IPS-18a (cell line): ENCODE measurements at regions not wholly inside any gene's neighbourhood (a gene's known extent, or its start where the extent isn't known, plus 50 kb on each side); places are given as distances from the start of the nearest gene placed in this dataset.

Experiments
- H3K27ac ChIP-seq: one replicate; pipeline ENCODE4 v1.5.1; 2013; ENCODE audit warnings: low read length
- H3K27me3 ChIP-seq: one replicate; pipeline ENCODE4 v1.6.1; 2013; ENCODE audit warnings: mild to moderate bottlenecking, low read length; ENCODE audit not compliant: control insufficient read depth, insufficient read depth
- H3K36me3 ChIP-seq: one replicate; pipeline ENCODE4 v1.6.1; 2013; ENCODE audit warnings: low read depth, low read length; ENCODE audit not compliant: control insufficient read depth
- H3K4me1 ChIP-seq: one replicate; pipeline ENCODE4 v1.6.1; 2013; ENCODE audit warnings: low read depth, low read length; ENCODE audit not compliant: control insufficient read depth
- H3K4me3 ChIP-seq: one replicate; pipeline ENCODE4 v1.5.1; 2013; ENCODE audit warnings: low read length
- H3K9ac ChIP-seq: one replicate; pipeline ENCODE4 v1.6.1; 2013; ENCODE audit warnings: mild to moderate bottlenecking, low read length, moderate library complexity
- H3K9me3 ChIP-seq: one replicate; pipeline ENCODE4 v1.6.1; 2013; ENCODE audit warnings: low read depth, low read length; ENCODE audit not compliant: control insufficient read depth

GRCh38 chr14:58697930-58698642 lies 60.3 kb downstream of the DACT1 start:
- Histone ChIP-seq H3K36me3 (no peaks in the 10 kb centered on the region), H3K9ac (no peak overlapping the region), H3K4me1 (peaks cover 12% of the 10 kb centered on the region), H3K27me3 (no peaks in the 10 kb centered on the region), H3K27ac (peak overlapping the region; percentile 12), H3K4me3 (no peak overlapping the region), H3K9me3 (no peaks in the 10 kb centered on the region)

DNA sequence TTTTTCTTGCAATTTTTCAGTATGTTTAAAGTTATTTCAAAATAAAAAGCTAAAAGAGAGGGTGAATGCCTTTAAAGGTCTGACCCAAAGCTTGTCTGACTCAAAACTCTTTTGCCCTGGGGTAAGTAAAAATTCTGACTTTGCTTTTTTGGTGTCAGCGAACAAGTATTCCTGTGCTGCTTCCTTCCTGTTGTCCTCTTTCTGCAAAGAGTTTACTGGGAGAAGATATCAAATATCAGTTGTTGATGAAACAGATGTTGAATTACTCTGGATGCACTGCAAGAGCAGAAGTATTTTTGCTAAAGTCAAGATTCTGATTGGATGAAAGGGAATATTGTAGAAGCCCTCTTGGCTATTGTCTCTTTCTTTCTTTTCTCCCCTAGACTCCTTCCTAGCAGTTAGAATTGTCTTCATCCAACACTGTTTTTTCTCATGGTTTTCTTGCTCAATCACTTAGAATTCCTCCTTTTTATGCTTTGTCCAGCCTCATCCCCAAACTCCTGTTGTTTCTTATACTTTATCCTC lies 62.0 kb downstream of the DACT1 start:
- Histone ChIP-seq H3K27ac (no peak overlapping the region), H3K9ac (no peak overlapping the region), H3K4me3 (no peak overlapping the region), H3K9me3 (no peaks in the 10 kb centered on the region), H3K4me1 (peaks cover 12% of the 10 kb centered on the region), H3K27me3 (no peaks in the 10 kb centered on the region), H3K36me3 (no peaks in the 10 kb centered on the region)

- H3K27ac ChIP-seq, result no peak overlapping the region
- peaks cover 12% of the 10 kb centered on the region for H3K4me1 ChIP-seq
- no peaks in the 10 kb centered on the region for H3K36me3 ChIP-seq
- no peaks in the 10 kb centered on the region for H3K27me3 ChIP-seq
- no peaks in the 10 kb centered on the region for H3K9me3 ChIP-seq
- no peak overlapping the region for H3K4me3 ChIP-seq
- no peak overlapping the region for H3K9ac ChIP-seq
These were observed 63.4 kb downstream of the DACT1 start for GRCh38 chr14:58701156-58701555.

GRCh38 chr14:58701604-58702003 lies 63.8 kb downstream of the DACT1 start:
- Histone ChIP-seq H3K36me3 (no peaks in the 10 kb centered on the region), H3K4me1 (peaks cover 12% of the 10 kb centered on the region), H3K27ac (no peak overlapping the region), H3K9ac (no peak overlapping the region), H3K9me3 (no peaks in the 10 kb centered on the region), H3K4me3 (no peak overlapping the region), H3K27me3 (no peaks in the 10 kb centered on the region)

DNA sequence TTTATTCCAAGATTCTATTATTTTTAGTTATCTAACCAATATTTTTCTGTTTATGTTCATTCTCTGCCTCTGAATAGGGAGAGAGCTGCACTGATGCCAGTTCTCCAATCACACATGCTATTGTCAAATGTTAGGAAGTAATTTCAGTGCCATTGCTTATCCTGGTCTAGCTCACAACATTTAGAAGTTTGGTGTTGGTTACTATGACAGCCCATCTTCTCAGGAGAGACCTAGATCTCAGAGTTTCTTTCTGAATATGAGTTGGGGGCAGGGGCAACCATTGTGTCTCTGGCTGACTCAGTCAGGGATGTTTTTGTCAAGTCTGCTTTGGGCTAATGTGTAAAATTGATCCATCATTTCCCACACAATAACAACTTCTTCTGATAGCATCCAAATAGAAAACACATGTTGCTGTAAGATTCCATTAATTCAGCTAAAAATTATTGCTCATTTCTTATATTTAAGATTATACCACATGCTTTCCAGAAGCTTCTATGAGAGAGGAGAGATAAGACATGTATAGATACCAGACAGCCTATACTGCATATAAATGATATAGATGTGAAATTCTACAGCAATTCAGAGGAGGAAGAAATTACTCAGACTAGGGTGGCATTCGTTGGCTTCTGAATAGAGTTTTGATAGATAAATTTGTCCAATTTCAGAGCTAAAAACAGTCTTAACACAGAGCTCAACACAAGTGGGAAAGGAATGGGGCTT lies 64.8 kb downstream of the DACT1 start:
- H3K9ac ChIP-seq, result no peak overlapping the region
- no peaks in the 10 kb centered on the region for H3K27me3 ChIP-seq
- H3K9me3 ChIP-seq, result no peaks in the 10 kb centered on the region
- no peaks in the 10 kb centered on the region for H3K36me3 ChIP-seq
- H3K4me3 ChIP-seq, result no peak overlapping the region
- no peak overlapping the region for H3K27ac ChIP-seq
- peaks cover 8% of the 10 kb centered on the region for H3K4me1 ChIP-seq

GRCh38 chr14:58703161-58703506 lies 65.4 kb downstream of the DACT1 start:
- peaks cover 3% of the 10 kb centered on the region for H3K4me1 ChIP-seq
- no peak overlapping the region for H3K4me3 ChIP-seq
- no peaks in the 10 kb centered on the region for H3K27me3 ChIP-seq
- H3K36me3 ChIP-seq, result no peaks in the 10 kb centered on the region
- no peak overlapping the region for H3K27ac ChIP-seq
- no peaks in the 10 kb centered on the region for H3K9me3 ChIP-seq
- no peak overlapping the region for H3K9ac ChIP-seq

GRCh38 chr14:58705066-58705465 lies 67.3 kb downstream of the DACT1 start:
- Histone ChIP-seq H3K27ac (no peak overlapping the region), H3K27me3 (no peaks in the 10 kb centered on the region), H3K9me3 (no peaks in the 10 kb centered on the region), H3K4me3 (no peak overlapping the region), H3K9ac (no peak overlapping the region), H3K36me3 (no peaks in the 10 kb centered on the region), H3K4me1 (peaks cover 4% of the 10 kb centered on the region)

DNA sequence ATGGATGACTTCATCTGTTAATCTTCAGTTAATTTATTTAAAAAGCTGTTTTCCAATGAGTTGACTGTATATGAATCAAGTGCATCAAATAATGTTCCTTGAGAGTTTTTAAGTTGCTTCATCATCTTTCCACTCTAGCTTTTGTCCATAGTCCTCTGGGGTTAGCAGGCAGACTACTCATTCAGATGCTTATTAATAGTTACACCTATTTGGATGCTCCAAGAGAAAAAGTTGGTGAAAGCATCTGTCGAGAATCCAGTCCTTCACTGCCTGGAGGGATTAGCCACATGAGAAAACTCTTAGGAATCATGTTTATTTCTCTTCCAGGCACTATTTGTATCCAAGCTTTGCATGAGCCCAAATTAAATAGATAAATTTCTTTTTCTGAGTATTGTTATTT lies 70.2 kb downstream of the DACT1 start:
- H3K9ac ChIP-seq, result no peak overlapping the region
- H3K36me3 ChIP-seq, result no peaks in the 10 kb centered on the region
- no peak overlapping the region for H3K4me3 ChIP-seq
- peaks cover 8% of the 10 kb centered on the region for H3K4me1 ChIP-seq
- H3K9me3 ChIP-seq, result no peaks in the 10 kb centered on the region
- H3K27ac ChIP-seq, result no peak overlapping the region
- H3K27me3 ChIP-seq, result no peaks in the 10 kb centered on the region

DNA sequence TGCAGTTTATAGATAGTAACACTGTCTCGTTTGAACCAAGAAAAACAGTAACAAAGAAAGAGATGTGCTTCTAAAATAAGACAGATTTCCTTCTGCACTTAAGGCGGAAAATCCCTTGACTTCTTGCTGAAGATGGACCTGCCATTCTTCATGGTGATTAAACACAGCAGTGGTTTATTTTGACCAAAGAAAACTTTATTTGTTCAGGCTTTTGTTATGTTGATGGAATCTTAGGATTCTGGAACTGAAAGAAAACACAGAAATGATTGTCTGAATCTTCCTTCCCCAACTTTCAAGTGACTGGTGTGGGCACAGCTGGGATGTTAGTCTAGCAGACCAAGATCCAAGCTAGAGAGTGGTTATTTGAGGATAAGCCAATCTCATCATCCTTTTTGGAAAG lies 72.2 kb downstream of the DACT1 start:
- Histone ChIP-seq H3K4me1 (peaks cover 8% of the 10 kb centered on the region), H3K27ac (no peak overlapping the region), H3K4me3 (no peak overlapping the region), H3K27me3 (no peaks in the 10 kb centered on the region), H3K9me3 (no peaks in the 10 kb centered on the region), H3K9ac (no peak overlapping the region), H3K36me3 (no peaks in the 10 kb centered on the region)

- Histone ChIP-seq H3K9me3 (no peaks in the 10 kb centered on the region), H3K9ac (no peak overlapping the region), H3K27me3 (no peaks in the 10 kb centered on the region), H3K4me1 (peaks cover 8% of the 10 kb centered on the region), H3K4me3 (no peak overlapping the region), H3K36me3 (no peaks in the 10 kb centered on the region), H3K27ac (no peak overlapping the region)
These were observed 73.6 kb downstream of the DACT1 start for GRCh38 chr14:58711382-58711781.

- no peaks in the 10 kb centered on the region for H3K36me3 ChIP-seq
- peaks cover 8% of the 10 kb centered on the region for H3K4me1 ChIP-seq
- H3K4me3 ChIP-seq, result no peak overlapping the region
- H3K9ac ChIP-seq, result no peak overlapping the region
- no peak overlapping the region for H3K27ac ChIP-seq
- H3K9me3 ChIP-seq, result no peaks in the 10 kb centered on the region
- H3K27me3 ChIP-seq, result no peaks in the 10 kb centered on the region
These were observed 74.6 kb downstream of the DACT1 start for GRCh38 chr14:58712357-58712756.

- no peaks in the 10 kb centered on the region for H3K9me3 ChIP-seq
- H3K27me3 ChIP-seq, result no peaks in the 10 kb centered on the region
- no peak overlapping the region for H3K4me3 ChIP-seq
These were observed 75.9 kb downstream of the DACT1 start for GRCh38 chr14:58713677-58714076.

More at GRCh38 chr14:58713677-58714076, 75.9 kb downstream of the DACT1 start:
- Histone ChIP-seq H3K9ac (no peak overlapping the region), H3K36me3 (no peaks in the 10 kb centered on the region), H3K4me1 (peaks cover 8% of the 10 kb centered on the region), H3K27ac (no peak overlapping the region)
